ENCODE measurements at regions not wholly inside any gene's neighbourhood (a gene's known extent, or its start where the extent isn't known, plus 50 kb on each side); places are given as distances from the start of the nearest gene placed in this dataset.

GRCh38 chr2:20879221-20879620 lies 56.3 kb upstream of the LDAH start:
- no peak for TF ChIP-seq CTCF (conservative IDR thresholded peaks at IDR 0.05; ENCODE audit: low read length)
- TF ChIP-seq EZH2phosphoT487 (IDR thresholded peaks at IDR 0.05; ENCODE audit: borderline replicate concordance, low read depth, low read length) = no peak

Measured in OCI-LY7 (cell line).